SK-N-SH (cell line): ENCODE measurements at regions not wholly inside any gene's neighbourhood (a gene's known extent, or its start where the extent isn't known, plus 50 kb on each side); places are given as distances from the start of the nearest gene placed in this dataset.

Source experiments
- CTCF ChIP-seq: fragments of 200-600 bp; sonication (generic); IDR thresholded peaks from 2 replicates; pipeline ENCODE4 v1.6.1; 2017; ENCODE audit warnings: antibody characterized with exemption, mild to moderate bottlenecking, moderate library complexity
- EP300 ChIP-seq, 2 experiments: IDR thresholded peaks; 2 replicates each; pipeline versions ENCODE4 v1.4.0 to v1.6.1; 2012; ENCODE audit warnings: borderline replicate concordance in 1 of 2, low read depth in 1 of 2, low read length in 1 of 2
- FOSL2 ChIP-seq: IDR thresholded peaks from 2 replicates; pipeline ENCODE4 v1.4.0; 2012; ENCODE audit warnings: low read depth, mild to moderate bottlenecking, moderate library complexity, borderline replicate concordance
- FOXM1 ChIP-seq: IDR thresholded peaks from 2 replicates; pipeline ENCODE4 v1.4.0; 2012; ENCODE audit warnings: low read depth, mild to moderate bottlenecking
- REST ChIP-seq: IDR thresholded peaks from 2 replicates; pipeline ENCODE4 v1.6.1; 2012; ENCODE audit warnings: mild to moderate bottlenecking, low read depth, low read length, moderate library complexity

- TF ChIP-seq FOXM1: no peak
- no peak for TF ChIP-seq EP300 (IDR thresholded peaks at IDR 0.05; ENCODE audit: borderline replicate concordance in 1 of 2, low read depth in 1 of 2, low read length in 1 of 2)
- TF ChIP-seq REST: no peak
- no peak for TF ChIP-seq FOSL2
- no peak for TF ChIP-seq CTCF
These were observed 54.4 kb upstream of the DRD2 start for GRCh38 chr11:113529606-113530005.
